GM23338 (cell line): ENCODE measurements at regions not wholly inside any gene's neighbourhood (a gene's known extent, or its start where the extent isn't known, plus 50 kb on each side); places are given as distances from the start of the nearest gene placed in this dataset.

Source experiments
- ATAC-seq: fragments of 200-7000 bp; cut with Tn5 transposase; 3 replicates; pipeline ENCODE4 v1.9.1; 2020
- DNase-seq: peaks from one replicate; pipeline ENCODE4 v3.0.0-alpha.2; 2015; ENCODE audit warnings: low spot score
- H2AFZ ChIP-seq: fragments of 200-600 bp; sonication (generic); 2 replicates; pipeline ENCODE4 v1.8.0; 2016; ENCODE audit warnings: antibody characterized with exemption, mild to moderate bottlenecking, moderate library complexity
- H3F3A ChIP-seq: fragments of 200-600 bp; sonication (generic); replicated peaks from 2 replicates; pipeline ENCODE4 v1.8.0; 2017; ENCODE audit warnings: antibody characterized with exemption, mixed run types, low read depth
- H3K27ac ChIP-seq: fragments of 200-600 bp; sonication (generic); 2 replicates; pipeline ENCODE4 v1.6.1; 2016; ENCODE audit warnings: low read depth
- H3K27me3 ChIP-seq: fragments of 200-600 bp; sonication (generic); 2 replicates; pipeline ENCODE4 v1.8.0; 2016; ENCODE audit warnings: mild to moderate bottlenecking, mixed run types, moderate library complexity; ENCODE audit not compliant: insufficient read depth
- H3K36me3 ChIP-seq: fragments of 200-600 bp; sonication (generic); 2 replicates; pipeline ENCODE4 v1.8.0; 2016; ENCODE audit warnings: mild to moderate bottlenecking; ENCODE audit not compliant: insufficient read depth
- H3K4me1 ChIP-seq: fragments of 200-600 bp; sonication (generic); 2 replicates; pipeline ENCODE4 v1.8.0; 2016; ENCODE audit warnings: mild to moderate bottlenecking, moderate library complexity; ENCODE audit not compliant: insufficient read depth
- H3K4me2 ChIP-seq: fragments of 200-600 bp; sonication (generic); 2 replicates; pipeline ENCODE4 v1.7.1; 2017; ENCODE audit warnings: mixed run types
- H3K4me3 ChIP-seq: fragments of 200-600 bp; sonication (generic); 2 replicates; pipeline ENCODE4 v1.6.1; 2016; ENCODE audit warnings: mixed run types
- H3K79me2 ChIP-seq: fragments of 200-600 bp; sonication (generic); replicated peaks from 2 replicates; pipeline ENCODE4 v1.8.0; 2017; ENCODE audit warnings: mild to moderate bottlenecking; ENCODE audit not compliant: insufficient read depth
- H3K9me2 ChIP-seq: fragments of 200-600 bp; sonication (generic); 2 replicates; pipeline ENCODE4 v1.8.0; 2017; ENCODE audit not compliant: insufficient read depth
- H4K20me1 ChIP-seq: fragments of 200-600 bp; sonication (generic); replicated peaks from 2 replicates; pipeline ENCODE4 v1.8.0; 2017; ENCODE audit warnings: mild to moderate bottlenecking; ENCODE audit not compliant: insufficient read depth
- H3K27ac Mint-ChIP-seq: 2 replicates; pipeline ENCODE4 v1.8.0; 2020; ENCODE audit warnings: inconsistent platforms, mild to moderate bottlenecking, moderate library complexity, mixed read lengths
- H3K27me3 Mint-ChIP-seq: 3 replicates; pipeline ENCODE4 v1.8.0; 2022; ENCODE audit warnings: low read depth, mild to moderate bottlenecking, moderate library complexity, mixed read lengths, inconsistent platforms; ENCODE audit not compliant: insufficient read depth, poor library complexity
- H3K36me3 Mint-ChIP-seq: 3 replicates; pipeline ENCODE4 v1.8.0; 2021; ENCODE audit warnings: low read depth, mild to moderate bottlenecking, inconsistent platforms, moderate library complexity, mixed read lengths
- H3K4me1 Mint-ChIP-seq: 3 replicates; pipeline ENCODE4 v1.8.0; 2020; ENCODE audit warnings: mild to moderate bottlenecking, inconsistent platforms, mixed read lengths
- H3K4me3 Mint-ChIP-seq: 3 replicates; pipeline ENCODE4 v1.8.0; 2021; ENCODE audit warnings: moderate library complexity, mild to moderate bottlenecking, inconsistent platforms, mixed read lengths
- H3K9me3 Mint-ChIP-seq: 3 replicates; pipeline ENCODE4 v1.8.0; 2020; ENCODE audit warnings: moderate library complexity, mild to moderate bottlenecking, inconsistent platforms, mixed read lengths
- CTCF ChIP-seq, 2 experiments: fragments of 200-600 bp in 1 of 2; sonication (generic) in 1 of 2; conservative IDR thresholded peaks; 2 replicates each; pipeline versions ENCODE4 v1.5.1 to v1.6.1; 2016 to 2017; ENCODE audit warnings: antibody characterized with exemption in 2 of 2, low read depth in 2 of 2, mild to moderate bottlenecking in 2 of 2, moderate library complexity in 1 of 2
- ETS1 ChIP-seq: IDR thresholded peaks from 2 replicates; pipeline ENCODE4 v1.6.1; 2016; ENCODE audit warnings: antibody characterized with exemption
- EZH2 ChIP-seq: fragments of 200-600 bp; sonication (generic); IDR thresholded peaks from one replicate; pipeline ENCODE4 v1.8.0; 2017; ENCODE audit warnings: antibody characterized with exemption, mild to moderate bottlenecking, low read depth; ENCODE audit not compliant: unreplicated experiment
- EZH2phosphoT487 ChIP-seq: fragments of 200-600 bp; sonication (generic); IDR thresholded peaks from one replicate; pipeline ENCODE4 v1.8.1; 2018; ENCODE audit warnings: antibody characterized with exemption; ENCODE audit not compliant: unreplicated experiment
- JUNB ChIP-seq: IDR thresholded peaks from one replicate; pipeline ENCODE4 v1.6.1; 2016; ENCODE audit warnings: antibody characterized with exemption; ENCODE audit not compliant: unreplicated experiment
- NANOG ChIP-seq: IDR thresholded peaks from 2 replicates; pipeline ENCODE4 v1.6.1; 2016; ENCODE audit warnings: antibody characterized with exemption, borderline replicate concordance
- POLR2AphosphoS5 ChIP-seq: IDR thresholded peaks from 2 replicates; pipeline ENCODE4 v1.6.1; 2016; ENCODE audit warnings: antibody characterized with exemption, low read depth
- ZNF114 ChIP-seq: fragments of 250-450 bp; sonication (Bioruptor Pico); IDR thresholded peaks from 2 replicates; pipeline ENCODE4 v1.5.0; 2020; ENCODE audit warnings: mild to moderate bottlenecking, moderate library complexity
- ZNF331 ChIP-seq: fragments of 250-450 bp; sonication (Bioruptor Pico); IDR thresholded peaks from 2 replicates; pipeline ENCODE4 v1.5.0; 2020; ENCODE audit warnings: low read depth, mild to moderate bottlenecking, moderate library complexity

GRCh38 chr10:61289813-61290212 is 163.4 kb downstream of the TMEM26 start:
- H2AFZ ChIP-seq = no peak overlapping the region

GRCh38 chr10:61286686-61287085 is 166.5 kb downstream of the TMEM26 start:
- Mint-ChIP-seq H3K27ac (no peak overlapping the region), H3K27me3 (no peaks in the 10 kb centered on the region), H3K4me3 (no peak overlapping the region), H3K4me1 (no peaks in the 10 kb centered on the region), H3K36me3 (no peaks in the 10 kb centered on the region; the same call in 2 of the 3 replicates), H3K9me3 (peaks cover 8% of the 10 kb centered on the region)
- TF ChIP-seq CTCF (conservative IDR thresholded peaks at IDR 0.05; ENCODE audit: low read depth in 2 of 2) = no peak
- no peak for TF ChIP-seq JUNB
- TF ChIP-seq ZNF114 = no peak
- TF ChIP-seq ETS1 = no peak
- no peak for TF ChIP-seq EZH2
- TF ChIP-seq EZH2phosphoT487 = no peak
- no peak for TF ChIP-seq POLR2AphosphoS5
- no peak for TF ChIP-seq NANOG
- H3K4me2 ChIP-seq = no peak overlapping the region
- H3K36me3 ChIP-seq = no peaks in the 10 kb centered on the region
- H3K9me2 ChIP-seq = no peaks in the 10 kb centered on the region
- H3K4me3 ChIP-seq = no peak overlapping the region
- H3K27ac ChIP-seq = no peak overlapping the region
- ATAC-seq (no peak), DNase-seq (no peak)
- peaks cover 2% of the 10 kb centered on the region; the same call in 1 of the 2 replicates for H3K4me1 ChIP-seq
- no peaks in the 10 kb centered on the region for H3K79me2 ChIP-seq
- H3F3A ChIP-seq = no peaks in the 10 kb centered on the region
- H2AFZ ChIP-seq = no peak overlapping the region
- no peaks in the 10 kb centered on the region for H3K27me3 ChIP-seq
- H4K20me1 ChIP-seq = no peaks in the 10 kb centered on the region

More at GRCh38 chr10:61289813-61290212, 163.4 kb downstream of the TMEM26 start:
- no peaks in the 10 kb centered on the region; the same call in 2 of the 3 replicates for H3K36me3 Mint-ChIP-seq
- no peak for DNase-seq
- H3K9me2 ChIP-seq = no peaks in the 10 kb centered on the region
- no peak for ATAC-seq
- TF ChIP-seq JUNB = no peak
- no peak for TF ChIP-seq ZNF331 (CRISPR knock-in tag)
- no peak for TF ChIP-seq EZH2phosphoT487
- H3K27ac ChIP-seq = no peak overlapping the region
- H3K4me1 ChIP-seq = peaks cover 20% of the 10 kb centered on the region
- no peaks in the 10 kb centered on the region for H3K27me3 ChIP-seq
- H3K4me1 Mint-ChIP-seq = peaks cover 11% of the 10 kb centered on the region
- H3K4me2 ChIP-seq = no peak overlapping the region
- no peaks in the 10 kb centered on the region for H3K79me2 ChIP-seq
- H3K9me3 Mint-ChIP-seq = peaks cover 8% of the 10 kb centered on the region
- H3K4me3 ChIP-seq = no peak overlapping the region
- H3K27ac Mint-ChIP-seq = no peak overlapping the region
- no peaks in the 10 kb centered on the region for H4K20me1 ChIP-seq
- H3K27me3 Mint-ChIP-seq = peaks cover 3% of the 10 kb centered on the region
- H3K4me3 Mint-ChIP-seq = no peak overlapping the region
- H3K36me3 ChIP-seq = no peaks in the 10 kb centered on the region
- no peaks in the 10 kb centered on the region for H3F3A ChIP-seq
